Activated naive CD8-positive, alpha-beta T cell treated with anti-CD3 and anti-CD28 coated beads, Interleukin-2, amount 50 U/mL, for 24 hours (primary cell): ENCODE measurements at regions not wholly inside any gene's neighbourhood (a gene's known extent, or its start where the extent isn't known, plus 50 kb on each side); places are given as distances from the start of the nearest gene placed in this dataset.

ENCODE experiments used
- ATAC-seq: fragments of 150-1000 bp; cut with Tn5 transposase; one replicate; pipeline ENCODE4 v1.10.0; 2021
- DNase-seq: peaks from one replicate; pipeline ENCODE4 v3.0.0; 2021
- H3K27ac Mint-ChIP-seq: one replicate; pipeline ENCODE4 v1.8.0; 2021; ENCODE audit warnings: mild to moderate bottlenecking, mixed read lengths
- H3K27me3 Mint-ChIP-seq: one replicate; pipeline ENCODE4 v1.8.0; 2021; ENCODE audit warnings: mixed read lengths
- H3K36me3 Mint-ChIP-seq: one replicate; pipeline ENCODE4 v1.8.0; 2021; ENCODE audit warnings: low read depth, mixed read lengths
- H3K4me1 Mint-ChIP-seq: one replicate; pipeline ENCODE4 v1.8.0; 2021; ENCODE audit warnings: mixed read lengths
- H3K4me3 Mint-ChIP-seq: one replicate; pipeline ENCODE4 v1.8.0; 2021; ENCODE audit warnings: mild to moderate bottlenecking, moderate library complexity, mixed read lengths
- H3K9me3 Mint-ChIP-seq: one replicate; pipeline ENCODE4 v1.8.0; 2021; ENCODE audit warnings: mixed read lengths

- Mint-ChIP-seq H3K27me3 (no peaks in the 10 kb centered on the region), H3K9me3 (no peaks in the 10 kb centered on the region), H3K4me1 (no peaks in the 10 kb centered on the region), H3K36me3 (no peaks in the 10 kb centered on the region), H3K27ac (no peak overlapping the region), H3K4me3 (no peak overlapping the region)
- DNase-seq, result no peak
- ATAC-seq, result no peak
These were observed 205.2 kb upstream of the CDH4 start for GRCh38 chr20:61046721-61047351.

GRCh38 chr20:61047515-61047914 lies 204.5 kb upstream of the CDH4 start:
- Mint-ChIP-seq H3K4me1 (no peaks in the 10 kb centered on the region), H3K9me3 (no peaks in the 10 kb centered on the region), H3K27ac (no peak overlapping the region), H3K4me3 (no peak overlapping the region), H3K27me3 (no peaks in the 10 kb centered on the region), H3K36me3 (no peaks in the 10 kb centered on the region)
- ATAC-seq, result no peak
- DNase-seq, result no peak

GRCh38 chr20:61048302-61048701 lies 203.8 kb upstream of the CDH4 start:
- H3K9me3 Mint-ChIP-seq, result no peaks in the 10 kb centered on the region
- H3K4me3 Mint-ChIP-seq, result no peak overlapping the region
- no peaks in the 10 kb centered on the region for H3K27me3 Mint-ChIP-seq
- H3K36me3 Mint-ChIP-seq, result no peaks in the 10 kb centered on the region
- no peak overlapping the region for H3K27ac Mint-ChIP-seq
- DNase-seq (no peak), ATAC-seq (no peak)
- no peaks in the 10 kb centered on the region for H3K4me1 Mint-ChIP-seq

GRCh38 chr20:61049684-61050083 lies 202.4 kb upstream of the CDH4 start:
- H3K4me3 Mint-ChIP-seq, result no peak overlapping the region
- ATAC-seq, result no peak

GRCh38 chr20:61050336-61050890 lies 201.6 kb upstream of the CDH4 start:
- H3K9me3 Mint-ChIP-seq, result no peaks in the 10 kb centered on the region
- DNase-seq (no peak), ATAC-seq (no peak)
- H3K36me3 Mint-ChIP-seq, result no peaks in the 10 kb centered on the region
- no peak overlapping the region for H3K27ac Mint-ChIP-seq
- H3K4me3 Mint-ChIP-seq, result no peak overlapping the region
- H3K27me3 Mint-ChIP-seq, result no peaks in the 10 kb centered on the region
- H3K4me1 Mint-ChIP-seq, result no peaks in the 10 kb centered on the region

More at GRCh38 chr20:61049684-61050083, 202.4 kb upstream of the CDH4 start:
- H3K27ac Mint-ChIP-seq, result no peak overlapping the region
- H3K27me3 Mint-ChIP-seq, result no peaks in the 10 kb centered on the region
- H3K9me3 Mint-ChIP-seq, result no peaks in the 10 kb centered on the region
- H3K4me1 Mint-ChIP-seq, result no peaks in the 10 kb centered on the region
- no peak for DNase-seq
- H3K36me3 Mint-ChIP-seq, result no peaks in the 10 kb centered on the region

GRCh38 chr20:61052195-61052750 lies 199.8 kb upstream of the CDH4 start:
- ATAC-seq (no peak), DNase-seq (no peak)
- Mint-ChIP-seq H3K4me1 (no peaks in the 10 kb centered on the region), H3K4me3 (no peak overlapping the region), H3K27me3 (no peaks in the 10 kb centered on the region), H3K9me3 (no peaks in the 10 kb centered on the region), H3K36me3 (no peaks in the 10 kb centered on the region), H3K27ac (no peak overlapping the region)

GRCh38 chr20:61052776-61053442 lies 199.2 kb upstream of the CDH4 start:
- no peaks in the 10 kb centered on the region for H3K4me1 Mint-ChIP-seq
- no peaks in the 10 kb centered on the region for H3K27me3 Mint-ChIP-seq
- ATAC-seq (no peak), DNase-seq (no peak)
- no peak overlapping the region for H3K4me3 Mint-ChIP-seq
- H3K27ac Mint-ChIP-seq, result no peak overlapping the region
- H3K9me3 Mint-ChIP-seq, result no peaks in the 10 kb centered on the region
- H3K36me3 Mint-ChIP-seq, result no peaks in the 10 kb centered on the region

GRCh38 chr20:61053487-61053886 lies 198.6 kb upstream of the CDH4 start:
- H3K4me3 Mint-ChIP-seq, result no peak overlapping the region
- H3K36me3 Mint-ChIP-seq, result no peaks in the 10 kb centered on the region
- ATAC-seq (no peak), DNase-seq (no peak)
- no peaks in the 10 kb centered on the region for H3K9me3 Mint-ChIP-seq
- no peaks in the 10 kb centered on the region for H3K27me3 Mint-ChIP-seq
- no peak overlapping the region for H3K27ac Mint-ChIP-seq
- no peaks in the 10 kb centered on the region for H3K4me1 Mint-ChIP-seq

- no peaks in the 10 kb centered on the region for H3K36me3 Mint-ChIP-seq
- no peaks in the 10 kb centered on the region for H3K27me3 Mint-ChIP-seq
- H3K9me3 Mint-ChIP-seq, result no peaks in the 10 kb centered on the region
- H3K4me1 Mint-ChIP-seq, result no peaks in the 10 kb centered on the region
- H3K4me3 Mint-ChIP-seq, result no peak overlapping the region
- DNase-seq (no peak), ATAC-seq (no peak)
- no peak overlapping the region for H3K27ac Mint-ChIP-seq
These were observed 198.2 kb upstream of the CDH4 start for GRCh38 chr20:61053889-61054288.

- Mint-ChIP-seq H3K9me3 (no peaks in the 10 kb centered on the region), H3K36me3 (no peaks in the 10 kb centered on the region), H3K27me3 (no peaks in the 10 kb centered on the region), H3K27ac (no peak overlapping the region), H3K4me3 (no peak overlapping the region), H3K4me1 (no peaks in the 10 kb centered on the region)
- ATAC-seq (no peak), DNase-seq (no peak)
These were observed 197.7 kb upstream of the CDH4 start for GRCh38 chr20:61054411-61054810.

GRCh38 chr20:61055180-61056010 lies 196.7 kb upstream of the CDH4 start:
- Mint-ChIP-seq H3K36me3 (no peaks in the 10 kb centered on the region), H3K27me3 (no peaks in the 10 kb centered on the region), H3K9me3 (no peaks in the 10 kb centered on the region), H3K27ac (no peak overlapping the region), H3K4me1 (no peaks in the 10 kb centered on the region), H3K4me3 (no peak overlapping the region)
- DNase-seq (no peak), ATAC-seq (no peak)

- Mint-ChIP-seq H3K27me3 (no peaks in the 10 kb centered on the region), H3K9me3 (no peaks in the 10 kb centered on the region), H3K4me1 (no peaks in the 10 kb centered on the region), H3K4me3 (no peak overlapping the region), H3K36me3 (no peaks in the 10 kb centered on the region), H3K27ac (no peak overlapping the region)
- DNase-seq (no peak), ATAC-seq (no peak)
These were observed 195.9 kb upstream of the CDH4 start for GRCh38 chr20:61056116-61056515.

GRCh38 chr20:61056627-61057442 lies 195.2 kb upstream of the CDH4 start:
- Mint-ChIP-seq H3K4me3 (no peak overlapping the region), H3K4me1 (no peaks in the 10 kb centered on the region), H3K27ac (no peak overlapping the region), H3K36me3 (no peaks in the 10 kb centered on the region), H3K9me3 (no peaks in the 10 kb centered on the region), H3K27me3 (no peaks in the 10 kb centered on the region)
- DNase-seq, result no peak
- ATAC-seq, result no peak
